GM10266 (cell line): ENCODE measurements at regions not wholly inside any gene's neighbourhood (a gene's known extent, or its start where the extent isn't known, plus 50 kb on each side); places are given as distances from the start of the nearest gene placed in this dataset.

Source experiments
- DNase-seq: peaks from one replicate; pipeline ENCODE4 v3.0.0; 2012; ENCODE audit errors: extremely low spot score
- CTCF ChIP-seq: IDR thresholded peaks from 2 replicates; pipeline ENCODE4 v1.5.1; 2012; ENCODE audit warnings: mild to moderate bottlenecking, low read depth; ENCODE audit not compliant: control insufficient read depth, insufficient read depth; ENCODE audit errors: missing control alignments

GRCh38 chr2:2717406-2717805 is 386.3 kb upstream of the MYT1L start:
- DNase-seq: no peak
- no peak for TF ChIP-seq CTCF

GRCh38 chr2:2716771-2717170 is 385.7 kb upstream of the MYT1L start:
- no peak for DNase-seq
- TF ChIP-seq CTCF: no peak

GRCh38 chr2:2715036-2715818 is 384.2 kb upstream of the MYT1L start:
- no peak for TF ChIP-seq CTCF
- no peak for DNase-seq

DNA sequence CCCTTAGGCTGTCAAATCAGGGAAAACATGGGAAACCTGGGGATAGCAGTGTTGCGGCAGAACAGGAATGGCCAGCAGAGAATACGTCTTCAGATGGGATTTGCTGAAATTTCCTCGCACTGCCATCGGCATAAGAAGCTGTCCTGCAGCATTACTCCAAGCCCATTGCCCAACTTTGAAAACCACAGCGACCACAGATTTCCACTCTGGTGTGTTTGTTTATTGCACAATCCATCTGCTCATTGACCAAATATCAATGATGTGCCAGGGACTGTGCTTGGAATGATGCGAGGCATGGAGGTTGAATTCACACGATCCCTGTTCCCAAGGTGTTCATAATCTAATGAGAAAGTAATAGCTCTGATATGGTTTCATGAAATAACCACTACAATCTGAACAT is 383.3 kb upstream of the MYT1L start:
- TF ChIP-seq CTCF: no peak
- DNase-seq: no peak

DNA sequence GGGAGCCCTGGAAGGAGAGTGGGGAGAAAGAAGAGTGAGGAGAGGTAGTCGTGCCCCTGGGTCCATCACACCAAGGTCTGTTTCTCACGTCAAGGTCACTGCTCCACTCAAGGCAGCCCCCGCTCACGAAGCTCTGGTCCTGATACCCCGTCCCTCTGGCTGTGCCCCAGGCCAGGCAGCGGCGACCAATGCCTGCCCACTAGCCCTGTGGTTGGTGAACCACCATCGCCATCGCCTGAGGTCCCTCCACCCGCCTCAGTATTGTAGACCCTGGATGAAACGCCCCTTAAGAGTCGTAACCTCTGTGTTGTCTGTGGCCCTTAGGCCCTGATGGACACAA is 378.3 kb upstream of the MYT1L start:
- no peak for TF ChIP-seq CTCF
- DNase-seq: no peak

- no peak for TF ChIP-seq CTCF
- DNase-seq: no peak
Measured at GRCh38 chr2:2708575-2709430, 377.7 kb upstream of the MYT1L start.
